ENCODE measurements at regions not wholly inside any gene's neighbourhood (a gene's known extent, or its start where the extent isn't known, plus 50 kb on each side); places are given as distances from the start of the nearest gene placed in this dataset.

GRCh38 chr11:42536611-42537360, 775.0 kb upstream of the API5 start:
- intact Hi-C loops (cut with micrococcal nuclease), result no loop called here
- Histone ChIP-seq H3K36me3 (replicated peaks in 1 of 2; ENCODE audit: control insufficient read depth in 1 of 2, insufficient read depth in 2 of 2, low read length in 2 of 2) (no peaks in the 10 kb centered on the region), H3K27me3 (ENCODE audit: control insufficient read depth in 2 of 2, insufficient read depth in 2 of 2, low read length in 2 of 2) (no peaks in the 10 kb centered on the region), H3K4me2 (replicated peaks; ENCODE audit: extremely low read depth, low read length, poor library complexity, severe bottlenecking) (no peak overlapping the region), H3K9ac (ENCODE audit: insufficient read depth, low read length, poor library complexity, severe bottlenecking) (no peak overlapping the region), H4K20me1 (ENCODE audit: insufficient read depth, low read length) (no peaks in the 10 kb centered on the region), H3K4me3 (replicated peaks in 1 of 3; ENCODE audit: low read depth in 2 of 3, low read length in 3 of 3) (no peak overlapping the region), H2AFZ (ENCODE audit: insufficient read depth, low read depth, low read length, poor library complexity, severe bottlenecking) (no peak overlapping the region), H3K27ac (ENCODE audit: low read depth in 1 of 2, low read length in 2 of 2) (no peak overlapping the region), H3K79me2 (ENCODE audit: insufficient read depth, low read length) (no peaks in the 10 kb centered on the region), H3K4me1 (ENCODE audit: control insufficient read depth in 1 of 2, insufficient read depth in 2 of 2, low read length in 2 of 2) (no peaks in the 10 kb centered on the region), H3K9me3 (replicated peaks in 1 of 2; ENCODE audit: control insufficient read depth in 1 of 2, insufficient read depth in 1 of 2, low read length in 2 of 2) (no peaks in the 10 kb centered on the region)
- Mint-ChIP-seq H3K4me3 (no peak overlapping the region), H3K36me3 (no peaks in the 10 kb centered on the region), H3K4me1 (no peaks in the 10 kb centered on the region), H3K27me3 (ENCODE audit: low read depth in 3 of 3) (no peaks in the 10 kb centered on the region), H3K9me3 (peaks cover 0 to 7% (median 2%) of the 10 kb centered on the region in 7 donors), H3K27ac (no peak overlapping the region)
- no peak for DNase-seq
- no peak for TF ChIP-seq CTCF (IDR thresholded peaks at IDR 0.05)
- 100% methylated on average over 2 of the region's 5 CpGs for WGBS (ENCODE audit: insufficient coverage)

DNA sequence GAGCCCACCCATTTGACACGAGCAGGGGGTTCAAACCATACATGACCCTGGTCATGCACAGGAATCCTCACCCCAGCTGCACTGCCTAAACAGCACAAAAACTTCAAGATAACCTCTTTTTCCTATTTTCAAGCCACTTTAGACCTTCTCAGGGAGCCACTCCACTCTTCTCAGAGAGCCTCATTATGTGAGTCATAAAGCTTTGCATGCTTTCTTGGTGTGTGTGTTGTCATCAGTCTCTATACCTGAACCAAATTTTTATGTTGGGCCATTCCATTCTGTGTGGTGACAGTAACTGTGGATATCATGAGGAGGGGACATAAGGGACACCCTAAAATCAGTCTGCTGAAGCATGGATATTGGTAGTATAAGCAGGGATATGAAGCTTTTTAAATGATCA, 769.5 kb upstream of the API5 start:
- WGBS (ENCODE audit: insufficient coverage), result 88% methylated on average over 1 of the region's 1 CpG
- Mint-ChIP-seq H3K4me3 (no peak overlapping the region), H3K27ac (no peak overlapping the region), H3K9me3 (peaks cover 0 to 7% (median 2%) of the 10 kb centered on the region in 7 donors), H3K27me3 (ENCODE audit: low read depth in 3 of 3) (no peaks in the 10 kb centered on the region), H3K4me1 (no peaks in the 10 kb centered on the region), H3K36me3 (no peaks in the 10 kb centered on the region)
- Histone ChIP-seq H3K27me3 (ENCODE audit: control insufficient read depth in 2 of 2, insufficient read depth in 2 of 2, low read length in 2 of 2) (no peaks in the 10 kb centered on the region), H3K36me3 (replicated peaks in 1 of 2; ENCODE audit: control insufficient read depth in 1 of 2, insufficient read depth in 2 of 2, low read length in 2 of 2) (no peaks in the 10 kb centered on the region), H2AFZ (ENCODE audit: insufficient read depth, low read depth, low read length, poor library complexity, severe bottlenecking) (no peak overlapping the region), H3K4me3 (replicated peaks in 1 of 3; ENCODE audit: low read depth in 2 of 3, low read length in 3 of 3) (no peak overlapping the region), H4K20me1 (ENCODE audit: insufficient read depth, low read length) (no peaks in the 10 kb centered on the region), H3K9me3 (replicated peaks in 1 of 2; ENCODE audit: control insufficient read depth in 1 of 2, insufficient read depth in 1 of 2, low read length in 2 of 2) (no peaks in the 10 kb centered on the region), H3K27ac (ENCODE audit: low read depth in 1 of 2, low read length in 2 of 2) (no peak overlapping the region), H3K4me1 (ENCODE audit: control insufficient read depth in 1 of 2, insufficient read depth in 2 of 2, low read length in 2 of 2) (no peaks in the 10 kb centered on the region), H3K4me2 (replicated peaks; ENCODE audit: extremely low read depth, low read length, poor library complexity, severe bottlenecking) (no peak overlapping the region), H3K79me2 (ENCODE audit: insufficient read depth, low read length) (no peaks in the 10 kb centered on the region), H3K9ac (ENCODE audit: insufficient read depth, low read length, poor library complexity, severe bottlenecking) (no peak overlapping the region)
- DNase-seq, result no peak
- no peak for TF ChIP-seq CTCF (IDR thresholded peaks at IDR 0.05)
- intact Hi-C loops (cut with micrococcal nuclease), result no loop called here
